ENCODE measurements at regions not wholly inside any gene's neighbourhood (a gene's known extent, or its start where the extent isn't known, plus 50 kb on each side); places are given as distances from the start of the nearest gene placed in this dataset.

DNA sequence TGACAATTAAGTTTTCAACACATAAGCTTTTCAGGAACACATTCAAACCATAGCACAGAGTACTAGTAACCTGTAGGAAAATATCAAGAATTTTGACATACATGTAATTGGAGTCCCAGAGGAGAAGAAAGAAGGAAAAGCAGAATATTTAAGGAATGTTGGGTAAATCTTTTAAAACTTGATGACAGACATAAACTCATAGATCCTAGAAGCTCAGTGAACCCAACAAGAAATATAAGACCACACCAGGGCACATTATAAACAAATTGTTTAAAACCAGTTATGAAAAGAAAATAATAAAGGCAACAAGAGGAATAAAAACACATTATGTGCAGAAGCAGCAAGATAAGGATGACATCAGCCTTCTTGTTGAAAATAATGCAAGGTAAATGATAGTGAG, 151.5 kb upstream of the ATXN1 start:
- no peaks in the 10 kb centered on the region for H3K27me3 ChIP-seq (ENCODE audit: low read depth)
- H3K4me1 ChIP-seq = no peaks in the 10 kb centered on the region
- ATAC-seq (no peak), DNase-seq (no peak)
- no peak overlapping the region for H3K27ac ChIP-seq
- no peak for TF ChIP-seq CTCF (IDR thresholded peaks at IDR 0.05)
- no peaks in the 10 kb centered on the region for H3K36me3 ChIP-seq
- intact Hi-C loops (cut with DNase I) = no loop called here
- peaks cover 14% of the 10 kb centered on the region for H3K9me3 ChIP-seq
- no peak overlapping the region for H3K4me3 ChIP-seq

DNA sequence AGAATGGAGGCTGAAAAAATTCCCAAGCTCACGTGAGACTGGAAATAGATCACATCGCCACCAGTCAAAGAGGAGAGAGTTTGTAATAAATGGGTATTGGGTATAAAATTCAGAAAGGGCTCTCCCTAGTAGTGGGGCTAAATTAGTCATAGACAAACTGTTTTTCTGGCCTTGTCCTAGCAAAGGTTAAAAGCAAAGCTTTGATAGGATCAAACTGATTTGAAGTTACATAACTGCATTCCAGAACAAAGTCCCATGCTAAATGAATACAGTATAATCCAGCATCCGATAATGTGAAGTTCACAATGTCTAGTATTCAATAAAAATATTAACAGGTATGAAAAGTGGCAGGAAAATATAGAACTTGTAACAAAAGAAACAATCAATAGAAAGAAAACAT, 149.8 kb upstream of the ATXN1 start:
- Histone ChIP-seq H3K36me3 (no peaks in the 10 kb centered on the region), H3K4me3 (no peak overlapping the region), H3K27ac (no peak overlapping the region), H3K4me1 (no peaks in the 10 kb centered on the region), H3K9me3 (peaks cover 14% of the 10 kb centered on the region), H3K27me3 (ENCODE audit: low read depth) (no peaks in the 10 kb centered on the region)
- intact Hi-C loops (cut with DNase I) = no loop called here
- ATAC-seq = no peak
- no peak for DNase-seq
- no peak for TF ChIP-seq CTCF (IDR thresholded peaks at IDR 0.05)

DNA sequence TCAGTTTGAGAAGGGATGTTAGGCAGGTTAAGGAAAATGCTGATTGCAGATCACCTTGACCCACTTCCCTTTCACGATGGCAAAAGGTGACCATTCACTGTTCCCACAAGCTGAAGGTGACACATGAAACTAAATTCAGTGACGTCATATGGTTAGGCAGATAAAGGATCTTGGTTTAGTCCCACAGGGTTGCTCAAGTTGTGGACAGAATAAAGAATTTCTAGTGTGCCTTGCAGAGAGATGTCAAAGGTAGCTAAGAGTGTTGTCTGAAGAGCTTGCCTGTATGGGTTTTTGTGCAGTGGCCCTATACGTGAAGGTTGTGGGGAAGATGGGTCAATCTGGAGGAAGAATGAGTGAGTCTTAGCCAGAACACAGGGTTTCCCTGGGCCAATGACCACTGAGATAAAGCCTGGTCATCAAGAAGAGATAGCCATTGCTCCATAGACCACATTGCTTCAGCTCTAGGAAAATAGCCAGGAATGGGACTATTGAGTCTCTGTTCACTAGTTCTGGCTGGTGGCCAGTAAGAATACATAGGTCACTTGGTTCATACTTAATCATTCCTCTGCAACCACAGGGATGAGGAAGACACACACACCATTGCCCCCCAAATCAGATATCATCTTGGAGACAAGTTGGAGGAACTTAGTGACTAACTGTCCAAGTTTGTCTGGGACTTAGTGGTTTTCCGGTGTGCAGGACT, 148.5 kb upstream of the ATXN1 start:
- intact Hi-C loops (cut with DNase I) = no loop called here
- no peak for ATAC-seq
- no peak for TF ChIP-seq CTCF (IDR thresholded peaks at IDR 0.05)
- no peak for DNase-seq
- Histone ChIP-seq H3K4me1 (no peaks in the 10 kb centered on the region), H3K9me3 (peaks cover 14% of the 10 kb centered on the region), H3K36me3 (no peaks in the 10 kb centered on the region), H3K4me3 (no peak overlapping the region), H3K27ac (no peak overlapping the region), H3K27me3 (ENCODE audit: low read depth) (no peaks in the 10 kb centered on the region)

- no peak for TF ChIP-seq CTCF (IDR thresholded peaks at IDR 0.05)
- ATAC-seq = no peak
- DNase-seq = no peak
- no peak overlapping the region for H3K4me3 ChIP-seq
- no peaks in the 10 kb centered on the region for H3K9me3 ChIP-seq
- H3K27me3 ChIP-seq (ENCODE audit: low read depth) = no peaks in the 10 kb centered on the region
- H3K4me1 ChIP-seq = peaks cover 4% of the 10 kb centered on the region
- no peaks in the 10 kb centered on the region for H3K36me3 ChIP-seq
- no peak overlapping the region for H3K27ac ChIP-seq
- intact Hi-C loops (cut with DNase I) = no loop called here
Observed at GRCh38 chr6:16907991-16908390, 146.7 kb upstream of the ATXN1 start.

- no peak for ATAC-seq
Observed at GRCh38 chr6:16904957-16905356, 143.7 kb upstream of the ATXN1 start.

More at GRCh38 chr6:16904957-16905356, 143.7 kb upstream of the ATXN1 start:
- Histone ChIP-seq H3K27ac (no peak overlapping the region), H3K4me1 (peaks cover 21% of the 10 kb centered on the region), H3K27me3 (ENCODE audit: low read depth) (no peaks in the 10 kb centered on the region), H3K4me3 (no peak overlapping the region), H3K36me3 (no peaks in the 10 kb centered on the region), H3K9me3 (no peaks in the 10 kb centered on the region)
- intact Hi-C loops (cut with DNase I) = no loop called here
- no peak for TF ChIP-seq CTCF (IDR thresholded peaks at IDR 0.05)
- no peak for DNase-seq

Measured in lower lobe of right lung (tissue), 2 donors.